Activated T-cell treated with anti-CD3 and anti-CD28 coated beads, Interleukin-2, amount 50 U/mL, for 48 hours (primary cell): ENCODE measurements at regions not wholly inside any gene's neighbourhood (a gene's known extent, or its start where the extent isn't known, plus 50 kb on each side); places are given as distances from the start of the nearest gene placed in this dataset.

ENCODE experiments used
- DNase-seq, 2 experiments: peaks; one replicate each; pipeline ENCODE4 v3.0.0-alpha.2; 2020

- DNase-seq, result no peak
Observed at GRCh38 chr20:40809361-40809760, 120.3 kb upstream of the MAFB start.

GRCh38 chr20:40810332-40811000 lies 121.4 kb upstream of the MAFB start:
- DNase-seq, result no peak

- no peak for DNase-seq
Observed at GRCh38 chr20:40811004-40811403, 122.0 kb upstream of the MAFB start.

GRCh38 chr20:40811660-40812414 lies 122.8 kb upstream of the MAFB start:
- DNase-seq, result no peak

GRCh38 chr20:40812415-40812925 lies 123.4 kb upstream of the MAFB start:
- no peak for DNase-seq

GRCh38 chr20:40813029-40813431 lies 124.0 kb upstream of the MAFB start:
- no peak for DNase-seq

GRCh38 chr20:40813708-40814630 lies 124.9 kb upstream of the MAFB start:
- DNase-seq, result no peak

- DNase-seq, result no peak
Observed at GRCh38 chr20:40814631-40814960, 125.6 kb upstream of the MAFB start.

- no peak for DNase-seq
Observed at GRCh38 chr20:40815156-40816038, 126.4 kb upstream of the MAFB start.

GRCh38 chr20:40816039-40816352 lies 127.0 kb upstream of the MAFB start:
- no peak for DNase-seq

GRCh38 chr20:40821429-40821828 lies 132.4 kb upstream of the MAFB start:
- no peak for DNase-seq

- no peak for DNase-seq
Observed at GRCh38 chr20:40826699-40827098, 137.7 kb upstream of the MAFB start.

- no peak for DNase-seq
Observed at GRCh38 chr20:40835321-40835720, 146.3 kb upstream of the MAFB start.

- no peak for DNase-seq
Observed at GRCh38 chr20:40838509-40838908, 149.5 kb upstream of the MAFB start.

- no peak for DNase-seq
Observed at GRCh38 chr20:40843251-40843650, 154.2 kb upstream of the MAFB start.

- DNase-seq, result no peak
Observed at GRCh38 chr20:40844332-40844731, 155.3 kb upstream of the MAFB start.

GRCh38 chr20:40848096-40848495 lies 159.1 kb upstream of the MAFB start:
- DNase-seq, result no peak

GRCh38 chr20:40848526-40848925 lies 159.5 kb upstream of the MAFB start:
- DNase-seq, result no peak

- no peak for DNase-seq
Observed at GRCh38 chr20:40849456-40849855, 160.4 kb upstream of the MAFB start.

- DNase-seq, result no peak
Observed at GRCh38 chr20:40851051-40851450, 162.0 kb upstream of the MAFB start.

- DNase-seq, result no peak
Observed at GRCh38 chr20:40855269-40855668, 166.2 kb upstream of the MAFB start.

GRCh38 chr20:40856653-40857052 lies 167.6 kb upstream of the MAFB start:
- DNase-seq, result no peak

- no peak for DNase-seq
Observed at GRCh38 chr20:40860487-40860902, 168.1 kb upstream of the TOP1 start.
